ENCODE measurements at regions not wholly inside any gene's neighbourhood (a gene's known extent, or its start where the extent isn't known, plus 50 kb on each side); places are given as distances from the start of the nearest gene placed in this dataset.

DNA sequence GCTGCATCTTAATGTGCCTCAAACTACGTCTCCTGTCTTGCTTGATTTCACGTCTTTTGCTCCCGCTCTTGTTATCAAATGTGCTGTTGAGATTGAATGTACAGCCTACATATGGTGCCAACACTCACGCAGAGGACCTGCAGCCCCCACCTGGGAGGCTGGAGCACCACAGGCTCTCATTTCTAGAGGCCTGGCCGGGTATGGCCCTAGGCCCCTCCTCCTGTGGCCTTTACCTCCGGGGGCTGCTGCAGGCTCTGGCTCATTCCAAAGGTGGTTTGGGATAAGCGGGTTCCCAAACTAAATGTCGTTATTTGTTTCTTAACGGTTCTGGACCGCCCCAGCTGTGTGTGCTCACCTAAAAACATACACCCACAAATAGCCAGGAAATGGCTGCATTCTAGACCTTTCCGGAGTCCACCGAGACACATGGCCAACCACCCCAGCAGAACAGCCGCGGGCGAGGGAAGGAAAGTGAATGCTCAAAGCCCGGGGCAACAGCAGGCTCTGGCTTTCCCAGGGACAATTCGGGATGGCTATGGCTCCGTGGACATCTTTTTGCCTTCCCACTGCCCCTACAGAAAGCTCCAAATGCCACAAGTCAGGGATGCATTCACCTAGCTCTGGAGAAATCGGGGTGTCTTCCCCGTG, 105.9 kb downstream of the ENGASE start:
- no peak overlapping the region for H3K4me3 ChIP-seq (ENCODE audit: low read depth, low read length)
- no peak for DNase-seq (ENCODE audit: low read depth)
- TF ChIP-seq, protein P1, sequence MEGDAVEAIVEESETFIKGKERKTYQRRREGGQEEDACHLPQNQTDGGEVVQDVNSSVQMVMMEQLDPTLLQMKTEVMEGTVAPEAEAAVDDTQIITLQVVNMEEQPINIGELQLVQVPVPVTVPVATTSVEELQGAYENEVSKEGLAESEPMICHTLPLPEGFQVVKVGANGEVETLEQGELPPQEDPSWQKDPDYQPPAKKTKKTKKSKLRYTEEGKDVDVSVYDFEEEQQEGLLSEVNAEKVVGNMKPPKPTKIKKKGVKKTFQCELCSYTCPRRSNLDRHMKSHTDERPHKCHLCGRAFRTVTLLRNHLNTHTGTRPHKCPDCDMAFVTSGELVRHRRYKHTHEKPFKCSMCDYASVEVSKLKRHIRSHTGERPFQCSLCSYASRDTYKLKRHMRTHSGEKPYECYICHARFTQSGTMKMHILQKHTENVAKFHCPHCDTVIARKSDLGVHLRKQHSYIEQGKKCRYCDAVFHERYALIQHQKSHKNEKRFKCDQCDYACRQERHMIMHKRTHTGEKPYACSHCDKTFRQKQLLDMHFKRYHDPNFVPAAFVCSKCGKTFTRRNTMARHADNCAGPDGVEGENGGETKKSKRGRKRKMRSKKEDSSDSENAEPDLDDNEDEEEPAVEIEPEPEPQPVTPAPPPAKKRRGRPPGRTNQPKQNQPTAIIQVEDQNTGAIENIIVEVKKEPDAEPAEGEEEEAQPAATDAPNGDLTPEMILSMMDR (IDR thresholded peaks at IDR 0.05; ENCODE audit: insufficient read depth, low read length), result no peak

DNA sequence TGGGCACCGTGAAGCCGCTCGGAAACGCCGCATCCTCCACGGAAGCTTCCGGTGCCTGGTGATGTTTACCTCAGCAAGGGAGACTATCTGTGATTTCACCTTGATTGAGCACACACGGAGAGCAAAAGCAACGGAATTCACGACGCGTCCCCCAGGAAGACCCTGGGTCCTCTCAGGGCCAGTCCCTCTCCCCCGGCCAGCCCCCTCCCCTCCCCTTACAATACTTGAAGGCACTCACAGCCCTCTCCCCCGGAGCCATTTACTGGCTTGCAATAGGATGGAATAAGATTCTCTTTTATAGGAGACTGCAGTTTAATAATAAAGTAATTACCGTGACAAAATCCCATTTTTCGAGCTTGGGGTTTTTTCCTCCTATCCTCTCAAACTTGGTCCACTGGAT, 104.7 kb downstream of the ENGASE start:
- TF ChIP-seq, protein P1 (IDR thresholded peaks at IDR 0.05; ENCODE audit: insufficient read depth, low read length), result no peak
- H3K4me3 ChIP-seq (ENCODE audit: low read depth, low read length), result no peak overlapping the region
- DNase-seq (ENCODE audit: low read depth), result no peak

DNA sequence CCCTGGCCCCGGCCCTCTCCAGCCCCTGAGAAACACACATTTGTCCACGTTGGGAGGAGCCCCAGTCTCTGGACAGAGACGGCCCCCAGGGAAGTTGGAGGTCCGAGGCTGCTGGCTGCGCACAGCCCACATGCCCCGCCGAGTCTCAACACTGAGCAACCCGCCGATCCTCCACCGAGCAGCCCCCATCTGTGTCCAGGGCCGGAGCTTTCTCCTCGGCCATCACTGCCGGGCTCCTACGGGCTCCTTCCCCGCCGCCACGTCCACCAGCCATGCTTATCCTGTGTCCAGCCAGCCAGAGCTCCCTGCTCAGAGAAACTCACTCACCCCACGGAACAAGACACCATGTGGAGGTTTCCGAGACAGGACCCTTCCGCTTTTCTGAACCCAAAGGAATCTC, 103.3 kb downstream of the ENGASE start:
- TF ChIP-seq, protein P1 (IDR thresholded peaks at IDR 0.05; ENCODE audit: insufficient read depth, low read length), result no peak
- no peak for DNase-seq (ENCODE audit: low read depth)
- no peak overlapping the region for H3K4me3 ChIP-seq (ENCODE audit: low read depth, low read length)

DNA sequence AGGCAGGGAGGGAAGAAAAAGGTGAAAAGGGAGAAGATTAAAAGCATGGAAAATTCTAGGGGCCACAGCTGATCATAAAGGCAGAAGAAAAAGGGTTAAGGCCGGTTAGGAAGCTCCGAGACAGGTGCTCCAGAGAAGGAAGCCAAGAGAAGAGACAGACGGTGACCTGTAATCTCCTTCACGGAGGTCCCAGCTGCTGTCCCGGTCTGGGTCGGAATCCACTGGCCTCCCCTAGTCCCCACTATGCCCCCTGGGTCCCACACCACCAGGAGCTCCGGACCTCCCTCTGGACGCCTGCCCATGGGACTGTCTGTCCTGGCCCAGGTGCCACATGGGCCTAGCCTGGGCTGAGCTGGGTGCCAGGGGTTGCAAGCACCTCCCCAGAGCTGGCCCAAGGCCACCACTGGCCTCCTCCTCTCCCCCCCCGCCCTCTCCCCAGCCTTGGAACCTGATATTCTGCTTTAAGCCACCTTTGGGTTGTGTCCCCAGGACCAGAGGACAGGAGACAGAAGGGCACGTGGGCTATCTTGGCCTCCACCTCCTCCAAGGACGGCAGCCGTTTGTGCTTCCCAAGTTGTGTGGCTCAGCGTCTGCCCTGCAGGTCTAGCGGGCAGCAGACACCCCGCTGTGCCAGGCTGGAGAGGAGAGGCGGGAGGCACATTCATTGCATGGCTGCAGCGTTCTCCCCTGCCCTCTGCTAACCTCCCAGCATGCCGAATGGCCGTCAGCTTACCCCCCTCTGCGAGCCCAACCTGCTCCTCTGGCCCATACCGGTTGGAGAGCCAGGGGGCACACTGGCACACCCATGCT, 102.4 kb downstream of the ENGASE start:
- TF ChIP-seq, protein P1 (IDR thresholded peaks at IDR 0.05; ENCODE audit: insufficient read depth, low read length), result no peak
- H3K4me3 ChIP-seq (ENCODE audit: low read depth, low read length), result no peak overlapping the region
- DNase-seq (ENCODE audit: low read depth), result no peak

DNA sequence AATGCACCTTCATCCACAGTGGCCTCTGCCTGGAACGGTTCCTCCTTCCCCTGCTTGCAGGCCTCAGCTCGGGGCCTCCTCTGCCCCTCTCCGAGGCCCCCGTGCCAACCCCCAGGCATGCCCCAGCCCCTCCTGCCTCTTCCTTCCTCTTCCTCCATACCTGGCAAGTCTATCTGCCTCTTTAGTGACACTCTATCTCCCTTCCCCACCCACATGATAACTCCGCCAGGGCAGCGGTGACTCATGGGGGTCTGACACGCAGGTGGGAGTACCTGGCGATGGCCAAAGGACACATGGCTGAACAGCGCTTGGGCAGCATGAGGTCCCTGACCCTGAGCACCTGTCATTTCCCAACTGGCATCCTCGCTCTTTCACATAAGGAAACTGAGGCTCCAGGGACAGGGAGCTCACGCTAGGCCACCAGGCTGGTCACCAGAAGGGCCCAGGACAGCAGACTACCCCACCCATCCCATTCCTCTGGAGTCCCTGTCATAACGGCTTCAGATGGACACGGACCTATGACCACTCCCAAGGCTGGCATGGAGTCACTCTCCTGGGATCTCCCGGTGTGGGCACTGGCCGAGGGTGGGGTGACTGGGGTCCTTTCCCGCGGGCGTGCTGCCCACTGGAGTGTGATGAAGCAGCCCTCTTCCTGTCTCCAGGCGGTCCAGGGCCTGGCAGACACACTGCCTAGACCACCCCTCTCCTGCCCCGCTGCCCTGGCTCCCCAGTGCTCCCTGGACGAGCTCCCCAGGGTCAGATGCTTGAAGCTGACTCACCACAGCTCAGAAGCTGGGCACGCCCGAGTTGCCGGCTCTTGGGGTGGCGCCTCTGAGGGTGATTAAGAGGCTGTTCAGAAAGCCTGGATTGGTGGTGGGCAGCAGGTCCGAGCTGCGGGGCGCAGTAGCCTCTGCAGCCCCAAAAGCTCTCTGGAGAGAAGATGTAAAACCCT, 100.6 kb downstream of the ENGASE start:
- TF ChIP-seq, protein P1 (IDR thresholded peaks at IDR 0.05; ENCODE audit: insufficient read depth, low read length), result no peak
- DNase-seq (ENCODE audit: low read depth), result no peak
- no peak overlapping the region for H3K4me3 ChIP-seq (ENCODE audit: low read depth, low read length)

DNA sequence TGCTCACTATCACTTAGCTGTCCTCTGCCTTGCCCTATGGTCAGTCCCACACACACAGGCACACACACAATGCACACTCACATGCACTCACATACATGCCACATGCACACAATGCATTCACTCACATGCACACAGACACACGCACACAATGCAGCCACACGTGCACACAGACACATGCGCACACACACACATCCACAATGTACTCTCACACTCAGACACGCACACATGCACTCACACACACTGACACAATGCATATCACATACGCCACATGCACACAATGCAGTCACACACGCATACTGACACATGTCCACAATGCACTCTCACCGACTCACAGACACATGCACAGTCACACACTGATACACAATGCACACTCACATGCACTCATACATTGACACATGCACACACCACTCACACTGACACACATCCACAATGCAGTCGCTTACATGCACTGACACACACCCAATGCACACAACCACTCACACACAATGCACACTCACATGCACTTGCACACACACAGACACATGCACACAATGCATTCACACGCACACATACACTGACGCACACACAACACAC, 99.7 kb downstream of the ENGASE start:
- DNase-seq (ENCODE audit: low read depth), result no peak
- no peak overlapping the region for H3K4me3 ChIP-seq (ENCODE audit: low read depth, low read length)
- TF ChIP-seq, protein P1 (IDR thresholded peaks at IDR 0.05; ENCODE audit: insufficient read depth, low read length), result no peak

Data from fibroblast of the aortic adventitia (primary cell).